ENCODE measurements at regions not wholly inside any gene's neighbourhood (a gene's known extent, or its start where the extent isn't known, plus 50 kb on each side); places are given as distances from the start of the nearest gene placed in this dataset.
"Not testable (repeated sequence)": the region's sequence is repeated elsewhere in the genome, so short reads cannot be mapped to it uniquely, and the experiment has no call there.

- DNase-seq, result peak; percentile 77
These were observed 401.7 kb upstream of the CDIN1 start for GRCh38 chr15:36177590-36178302.

- DNase-seq, result no peak
These were observed 401.2 kb upstream of the CDIN1 start for GRCh38 chr15:36178303-36178633.

- no peak for DNase-seq
These were observed 396.2 kb upstream of the CDIN1 start for GRCh38 chr15:36183201-36183600.

- DNase-seq, result no peak
These were observed 394.0 kb upstream of the CDIN1 start for GRCh38 chr15:36185438-36185837.

GRCh38 chr15:36185845-36186244 is 393.6 kb upstream of the CDIN1 start:
- DNase-seq, result no peak

GRCh38 chr15:36186376-36186775 is 393.1 kb upstream of the CDIN1 start:
- no peak for DNase-seq

- no peak for DNase-seq
These were observed 388.0 kb upstream of the CDIN1 start for GRCh38 chr15:36191459-36191858.

GRCh38 chr15:36195361-36196007 is 383.9 kb upstream of the CDIN1 start:
- not testable (repeated sequence) for DNase-seq

- no peak for DNase-seq
These were observed 370.4 kb upstream of the CDIN1 start for GRCh38 chr15:36208868-36209582.

GRCh38 chr15:36210426-36210825 is 369.0 kb upstream of the CDIN1 start:
- DNase-seq, result no peak

- no peak for DNase-seq
These were observed 361.1 kb upstream of the CDIN1 start for GRCh38 chr15:36218322-36218721.

- peak; percentile 7 for DNase-seq
These were observed 360.4 kb upstream of the CDIN1 start for GRCh38 chr15:36218991-36219390.

GRCh38 chr15:36221992-36222391 is 357.4 kb upstream of the CDIN1 start:
- no peak for DNase-seq

- no peak for DNase-seq
These were observed 348.6 kb upstream of the CDIN1 start for GRCh38 chr15:36230776-36231175.

GRCh38 chr15:36232491-36232890 is 346.9 kb upstream of the CDIN1 start:
- no peak for DNase-seq

GRCh38 chr15:36234743-36235142 is 344.7 kb upstream of the CDIN1 start:
- no peak for DNase-seq

GRCh38 chr15:36235173-36235572 is 344.3 kb upstream of the CDIN1 start:
- no peak for DNase-seq

- no peak for DNase-seq
These were observed 339.9 kb upstream of the CDIN1 start for GRCh38 chr15:36239509-36239908.

- DNase-seq, result no peak
These were observed 328.0 kb upstream of the CDIN1 start for GRCh38 chr15:36251450-36251849.

GRCh38 chr15:36252146-36252711 is 327.2 kb upstream of the CDIN1 start:
- no peak for DNase-seq

GRCh38 chr15:36254426-36254825 is 325.0 kb upstream of the CDIN1 start:
- DNase-seq, result peak; percentile 37

GRCh38 chr15:36256404-36256807 is 323.0 kb upstream of the CDIN1 start:
- DNase-seq, result no peak

- DNase-seq, result no peak
These were observed 315.8 kb upstream of the CDIN1 start for GRCh38 chr15:36263666-36264065.
